ENCODE measurements at regions not wholly inside any gene's neighbourhood (a gene's known extent, or its start where the extent isn't known, plus 50 kb on each side); places are given as distances from the start of the nearest gene placed in this dataset.

- TF ChIP-seq ELF1 (tag; IDR thresholded peaks at IDR 0.05) (no peak), RFX5 (IDR thresholded peaks at IDR 0.05; ENCODE audit: low read depth, low read length) (no peak), EP300 (IDR thresholded peaks at IDR 0.05; ENCODE audit: low read length) (no peak), ZBTB33 (CRISPR knock-in tag; IDR thresholded peaks at IDR 0.05) (no peak), FOXM1 (IDR thresholded peaks at IDR 0.05; ENCODE audit: low read depth) (no peak), FOXM1 (CRISPR knock-in tag; IDR thresholded peaks at IDR 0.05; ENCODE audit: low read depth) (no peak), USF2 (CRISPR knock-in tag; IDR thresholded peaks at IDR 0.05) (no peak), SAFB2 (IDR thresholded peaks at IDR 0.05; ENCODE audit: borderline replicate concordance, low read depth, low read length, severe bottlenecking) (no peak), CTCF (IDR thresholded peaks at IDR 0.05 in 2 of 3, conservative IDR thresholded peaks at IDR 0.05 in 1 of 3; ENCODE audit: insufficient read depth in 2 of 3, low read depth in 1 of 3, low read length in 3 of 3) (no peak), MYC (IDR thresholded peaks at IDR 0.05; ENCODE audit: low read depth, low read length) (no peak), MYC (CRISPR knock-in tag; IDR thresholded peaks at IDR 0.05; ENCODE audit: borderline replicate concordance, low read depth) (no peak), JUNB (CRISPR knock-in tag; conservative IDR thresholded peaks at IDR 0.05) (no peak), POLR2A (conservative IDR thresholded peaks at IDR 0.05) (no peak), NFATC3 (IDR thresholded peaks at IDR 0.05) (no peak), PRDM10 (IDR thresholded peaks at IDR 0.05; ENCODE audit: partially characterized antibody) (no peak)
Measured at GRCh38 chr6:125537090-125537489, 212.3 kb upstream of the HEY2 start.
